H9 (cell line): ENCODE measurements at regions not wholly inside any gene's neighbourhood (a gene's known extent, or its start where the extent isn't known, plus 50 kb on each side); places are given as distances from the start of the nearest gene placed in this dataset.

ENCODE experiments used
- DNase-seq: peaks from one replicate; pipeline ENCODE4 v3.0.0-alpha.2; 2017
- H2AFZ ChIP-seq: one replicate; pipeline ENCODE4 v1.6.1; 2013; ENCODE audit warnings: mild to moderate bottlenecking, low read length, control low read depth, moderate library complexity
- H2AK5ac ChIP-seq: 2 replicates; pipeline ENCODE4 v1.6.1; 2013; ENCODE audit warnings: low read length, control low read depth, mixed read lengths; ENCODE audit not compliant: insufficient read length
- H2BK120ac ChIP-seq: one replicate; pipeline ENCODE4 v1.6.1; 2013; ENCODE audit warnings: low read depth, mild to moderate bottlenecking, low read length, control low read depth, inconsistent platforms; ENCODE audit not compliant: poor library complexity, severe bottlenecking
- H2BK12ac ChIP-seq: 2 replicates; pipeline ENCODE4 v1.6.1; 2013; ENCODE audit warnings: low read length, control low read depth, mixed read lengths, low read depth; ENCODE audit not compliant: insufficient read length
- H2BK15ac ChIP-seq: 2 replicates; pipeline ENCODE4 v1.6.1; 2013; ENCODE audit warnings: low read depth, low read length, control low read depth
- H2BK20ac ChIP-seq: one replicate; pipeline ENCODE4 v1.6.1; 2013; ENCODE audit warnings: low read depth, mild to moderate bottlenecking, low read length, control low read depth, inconsistent platforms; ENCODE audit not compliant: poor library complexity, severe bottlenecking
- H2BK5ac ChIP-seq: 2 replicates; pipeline ENCODE4 v1.6.1; 2013; ENCODE audit warnings: low read length, control low read depth, mixed read lengths; ENCODE audit not compliant: insufficient read length
- H3K14ac ChIP-seq: 2 replicates; pipeline ENCODE4 v1.6.1; 2013; ENCODE audit warnings: low read length, control low read depth; ENCODE audit not compliant: insufficient read depth
- H3K18ac ChIP-seq: 2 replicates; pipeline ENCODE4 v1.6.1; 2013; ENCODE audit warnings: low read depth, mild to moderate bottlenecking, mixed read lengths, low read length, control low read depth; ENCODE audit not compliant: insufficient read length
- H3K23ac ChIP-seq: 2 replicates; pipeline ENCODE4 v1.6.1; 2013; ENCODE audit warnings: low read length, control low read depth, mixed read lengths, low read depth; ENCODE audit not compliant: insufficient read length
- H3K23me2 ChIP-seq: 2 replicates; pipeline ENCODE4 v1.6.1; 2013; ENCODE audit warnings: low read depth, mild to moderate bottlenecking, mixed read lengths, low read length, control low read depth; ENCODE audit not compliant: insufficient read length, poor library complexity, severe bottlenecking
- H3K27ac ChIP-seq: 2 replicates; pipeline ENCODE4 v1.5.1; 2013; ENCODE audit warnings: low read length, control low read depth, mixed read lengths, low read depth; ENCODE audit not compliant: insufficient read length
- H3K27me3 ChIP-seq: 2 replicates; pipeline ENCODE4 v1.6.1; 2013; ENCODE audit warnings: low read length, control low read depth, inconsistent platforms; ENCODE audit not compliant: insufficient read depth
- H3K4ac ChIP-seq: 2 replicates; pipeline ENCODE4 v1.6.1; 2013; ENCODE audit warnings: low read depth, mild to moderate bottlenecking, control low read depth, inconsistent platforms, low read length, moderate library complexity
- H3K4me1 ChIP-seq: 2 replicates; pipeline ENCODE4 v1.6.1; 2013; ENCODE audit warnings: low read length, control low read depth, inconsistent platforms; ENCODE audit not compliant: insufficient read depth
- H3K4me2 ChIP-seq: 2 replicates; pipeline ENCODE4 v1.6.1; 2013; ENCODE audit warnings: low read length, control low read depth, mixed read lengths; ENCODE audit not compliant: insufficient read length, insufficient read depth
- H3K56ac ChIP-seq: 2 replicates; pipeline ENCODE4 v1.6.1; 2013; ENCODE audit warnings: low read depth, mild to moderate bottlenecking, mixed read lengths, low read length, control low read depth; ENCODE audit not compliant: insufficient read length
- H3K79me1 ChIP-seq: 2 replicates; pipeline ENCODE4 v1.6.1; 2013; ENCODE audit warnings: low read depth, mild to moderate bottlenecking, moderate library complexity, low read length, control low read depth, inconsistent platforms; ENCODE audit not compliant: insufficient read depth, poor library complexity, severe bottlenecking
- H3K79me2 ChIP-seq: 2 replicates; pipeline ENCODE4 v1.6.1; 2013; ENCODE audit warnings: low read length, control low read depth, inconsistent platforms; ENCODE audit not compliant: insufficient read depth
- H3K9ac ChIP-seq: 2 replicates; pipeline ENCODE4 v1.6.1; 2013; ENCODE audit warnings: low read length, control low read depth, mixed read lengths; ENCODE audit not compliant: insufficient read length; ENCODE audit errors: extremely low read depth
- H3K9me3 ChIP-seq: one replicate; pipeline ENCODE4 v1.6.1; 2013; ENCODE audit warnings: low read depth, low read length, inconsistent platforms; ENCODE audit not compliant: control insufficient read depth
- H3T11ph ChIP-seq: one replicate; pipeline ENCODE4 v1.6.1; 2013; ENCODE audit warnings: mild to moderate bottlenecking, low read length, control low read depth, inconsistent platforms
- H4K20me1 ChIP-seq: one replicate; pipeline ENCODE4 v1.6.1; 2013; ENCODE audit not compliant: control insufficient read depth, insufficient read length, insufficient read depth
- H4K5ac ChIP-seq: 2 replicates; pipeline ENCODE4 v1.6.1; 2013; ENCODE audit warnings: low read depth, mild to moderate bottlenecking, mixed read lengths, low read length, control low read depth; ENCODE audit not compliant: insufficient read length
- H4K8ac ChIP-seq: replicated peaks from 2 replicates; pipeline ENCODE4 v1.6.1; 2013; ENCODE audit warnings: low read length, control low read depth, mixed read lengths, low read depth; ENCODE audit not compliant: insufficient read length
- H4K91ac ChIP-seq: 2 replicates; pipeline ENCODE4 v1.6.1; 2013; ENCODE audit warnings: low read depth, mild to moderate bottlenecking, moderate library complexity, mixed read lengths, low read length, control low read depth; ENCODE audit not compliant: insufficient read length
- H3K27ac Mint-ChIP-seq, 3 experiments: 2 replicates in 2 of 3; 3 replicates in 1 of 3; pipeline ENCODE4 v1.8.0; 2020 to 2021; ENCODE audit warnings: mixed read lengths in 3 of 3, mild to moderate bottlenecking in 1 of 3, moderate library complexity in 1 of 3
- H3K27me3 Mint-ChIP-seq: 2 replicates; pipeline ENCODE4 v1.8.0; 2021; ENCODE audit warnings: low read depth, mild to moderate bottlenecking, moderate library complexity, mixed read lengths
- H3K36me3 Mint-ChIP-seq, 3 experiments: 2 replicates in 2 of 3; 3 replicates in 1 of 3; pipeline ENCODE4 v1.8.0; 2020 to 2021; ENCODE audit warnings: low read depth in 3 of 3, mixed read lengths in 3 of 3; ENCODE audit not compliant: insufficient read depth in 1 of 3
- H3K4me1 Mint-ChIP-seq, 2 experiments: 2 replicates each; pipeline ENCODE4 v1.8.0; 2020; ENCODE audit warnings: mixed read lengths in 2 of 2
- H3K4me3 Mint-ChIP-seq, 2 experiments: 2 replicates in 1 of 2; 3 replicates in 1 of 2; pipeline ENCODE4 v1.8.0; 2020 to 2021; ENCODE audit warnings: mild to moderate bottlenecking in 2 of 2, mixed read lengths in 2 of 2, moderate library complexity in 1 of 2
- H3K9me3 Mint-ChIP-seq, 2 experiments: 2 replicates in 1 of 2; 3 replicates in 1 of 2; pipeline ENCODE4 v1.8.0; 2020; ENCODE audit warnings: mild to moderate bottlenecking in 2 of 2, mixed read lengths in 2 of 2, moderate library complexity in 1 of 2
- CTCF ChIP-seq: fragments of 200-600 bp; sonication (generic); conservative IDR thresholded peaks from 3 replicates; pipeline ENCODE4 v1.8.0; 2021; ENCODE audit warnings: antibody characterized with exemption, mild to moderate bottlenecking
- WGBS: extraction: QIAGEN DNeasy Blood & Tissue Kit; methylation state at CpG from one replicate; pipeline ENCODE4 v1.1.7; 2013; ENCODE audit warnings: missing lambda C conversion rate, low lambda C conversion rate, mixed read lengths; ENCODE audit not compliant: insufficient read length; ENCODE audit errors: extremely low coverage; 5-methylcytosine and 5-hydroxymethylcytosine counted together

DNA sequence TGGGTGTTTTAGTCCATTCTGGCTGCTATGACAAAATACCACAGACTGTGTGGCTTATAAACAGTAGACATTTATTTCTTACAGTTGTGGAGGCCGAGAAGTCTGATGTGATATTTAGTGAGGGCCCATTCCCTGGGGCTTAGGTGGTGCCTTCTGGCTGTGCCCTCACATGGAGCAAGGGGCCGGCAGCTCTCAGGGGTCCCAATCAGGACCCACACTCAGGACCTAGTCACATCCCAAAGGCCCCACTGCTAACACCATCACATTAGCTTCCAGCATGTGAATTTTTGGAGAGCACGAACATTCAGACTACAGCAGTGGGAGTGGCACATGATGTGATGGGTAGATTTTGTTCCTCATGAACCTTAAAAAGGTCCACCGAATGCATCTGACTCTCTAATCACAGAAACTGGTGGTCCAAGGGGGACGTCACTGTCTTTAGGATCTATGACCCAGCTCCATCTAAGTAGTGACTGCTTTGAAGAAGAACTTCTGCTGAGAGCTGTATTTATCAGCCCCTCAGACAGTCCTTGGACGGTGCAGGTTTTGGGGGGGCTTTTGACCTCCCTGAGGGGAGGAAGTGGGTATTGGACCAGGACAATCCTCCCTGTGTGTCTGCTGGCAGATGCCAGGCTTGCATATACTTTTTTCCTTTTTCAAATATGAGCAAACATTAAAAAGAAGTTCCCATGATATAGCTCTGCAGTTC lies 154.5 kb upstream of the ZNF32 start:
- Histone ChIP-seq H3K4me1 (no peaks in the 10 kb centered on the region), H3K27ac (no peak overlapping the region), H3K9me3 (no peaks in the 10 kb centered on the region), H3T11ph (no peak overlapping the region), H2BK120ac (no peak overlapping the region), H3K56ac (no peak overlapping the region), H4K20me1 (no peaks in the 10 kb centered on the region), H2BK15ac (no peak overlapping the region), H3K27me3 (no peaks in the 10 kb centered on the region), H2AFZ (no peak overlapping the region), H3K79me1 (no peaks in the 10 kb centered on the region), H3K18ac (no peak overlapping the region), H2BK20ac (no peak overlapping the region), H4K8ac (no peak overlapping the region), H4K91ac (no peak overlapping the region), H2BK12ac (no peak overlapping the region), H3K4me2 (no peak overlapping the region), H3K79me2 (no peaks in the 10 kb centered on the region), H3K14ac (no peak overlapping the region), H2AK5ac (no peak overlapping the region), H3K9ac (no peak overlapping the region), H2BK5ac (no peak overlapping the region), H3K4ac (no peak overlapping the region), H3K23ac (no peak overlapping the region), H3K23me2 (no peaks in the 10 kb centered on the region), H4K5ac (no peak overlapping the region)
- H3K9me3 Mint-ChIP-seq, result no peaks in the 10 kb centered on the region; a peak in 1 of 5 replicates
- H3K4me3 Mint-ChIP-seq, result no peak overlapping the region
- peaks cover 3% of the 10 kb centered on the region in 2 experiments; a peak in 2 of 4 replicates for H3K4me1 Mint-ChIP-seq
- H3K27me3 Mint-ChIP-seq, result peaks cover 2% of the 10 kb centered on the region; the same call in 1 of the 2 replicates
- no peak for DNase-seq
- H3K36me3 Mint-ChIP-seq, result no peaks in the 10 kb centered on the region; a peak in 1 of 7 replicates
- WGBS, result no CpG with 5 or more reads among the region's 6 CpGs
- H3K27ac Mint-ChIP-seq, result no peak overlapping the region
- TF ChIP-seq CTCF, result no peak
